Non-pigmented ciliary epithelial cell (primary cell): ENCODE measurements at regions not wholly inside any gene's neighbourhood (a gene's known extent, or its start where the extent isn't known, plus 50 kb on each side); places are given as distances from the start of the nearest gene placed in this dataset.

Source experiments
- DNase-seq: peaks from one replicate; pipeline ENCODE4 v3.0.0-alpha.2; 2010; ENCODE audit warnings: low read depth

- DNase-seq = no peak
These were observed 408.1 kb downstream of the INHBA start for GRCh38 chr7:41294556-41295454.

GRCh38 chr7:41292487-41292886 is 410.4 kb downstream of the INHBA start:
- no peak for DNase-seq

GRCh38 chr7:41287559-41288335 is 415.1 kb downstream of the INHBA start:
- DNase-seq = no peak

GRCh38 chr7:41280491-41280890 is 422.4 kb downstream of the INHBA start:
- DNase-seq = no peak

- no peak for DNase-seq
These were observed 425.3 kb downstream of the INHBA start for GRCh38 chr7:41277561-41277960.

- no peak for DNase-seq
These were observed 427.6 kb downstream of the INHBA start for GRCh38 chr7:41275255-41275654.

- no peak for DNase-seq
These were observed 428.7 kb downstream of the INHBA start for GRCh38 chr7:41274179-41274578.

- DNase-seq = no peak
These were observed 430.2 kb downstream of the INHBA start for GRCh38 chr7:41272664-41273063.

- no peak for DNase-seq
These were observed 434.0 kb downstream of the INHBA start for GRCh38 chr7:41268878-41269277.

- no peak for DNase-seq
These were observed 441.8 kb downstream of the INHBA start for GRCh38 chr7:41261080-41261479.

- DNase-seq = no peak
These were observed 445.2 kb downstream of the INHBA start for GRCh38 chr7:41257660-41258059.

GRCh38 chr7:41256186-41256945 is 446.5 kb downstream of the INHBA start:
- no peak for DNase-seq

GRCh38 chr7:41255716-41256115 is 447.2 kb downstream of the INHBA start:
- DNase-seq = no peak

- no peak for DNase-seq
These were observed 447.8 kb downstream of the INHBA start for GRCh38 chr7:41255113-41255512.

- no peak for DNase-seq
These were observed 449.9 kb downstream of the INHBA start for GRCh38 chr7:41252957-41253356.

GRCh38 chr7:41252551-41252950 is 450.3 kb downstream of the INHBA start:
- no peak for DNase-seq

GRCh38 chr7:41247143-41247865 is 455.6 kb downstream of the INHBA start:
- no peak for DNase-seq

GRCh38 chr7:41245916-41246315 is 457.0 kb downstream of the INHBA start:
- no peak for DNase-seq

GRCh38 chr7:41244246-41244645 is 458.6 kb downstream of the INHBA start:
- no peak for DNase-seq

- DNase-seq = no peak
These were observed 461.2 kb downstream of the INHBA start for GRCh38 chr7:41241641-41242040.

- DNase-seq = no peak
These were observed 463.3 kb downstream of the INHBA start for GRCh38 chr7:41239596-41239995.

GRCh38 chr7:41238851-41239331 is 464.0 kb downstream of the INHBA start:
- no peak for DNase-seq
